ENCODE measurements at regions not wholly inside any gene's neighbourhood (a gene's known extent, or its start where the extent isn't known, plus 50 kb on each side); places are given as distances from the start of the nearest gene placed in this dataset.

- no peak overlapping the region for H3K4me3 ChIP-seq (ENCODE audit: low read depth, low read length)
- no peak for TF ChIP-seq CTCF (IDR thresholded peaks at IDR 0.05; ENCODE audit: insufficient read depth, low read depth, low read length, missing control alignments)
- peak; percentile 7 for DNase-seq (ENCODE audit: low read depth)
Measured at GRCh38 chr14:76551906-76552305, 176.0 kb downstream of the ESRRB start.

- peak; percentile 9 for DNase-seq (ENCODE audit: low read depth)
- TF ChIP-seq CTCF (IDR thresholded peaks at IDR 0.05; ENCODE audit: insufficient read depth, low read depth, low read length, missing control alignments), result peak; percentile 13
- no peak overlapping the region for H3K4me3 ChIP-seq (ENCODE audit: low read depth, low read length)
Measured at GRCh38 chr14:76564471-76565422, 188.8 kb downstream of the ESRRB start.

GRCh38 chr14:76566439-76566838 is 190.5 kb downstream of the ESRRB start:
- DNase-seq (ENCODE audit: low read depth), result no peak
- no peak overlapping the region for H3K4me3 ChIP-seq (ENCODE audit: low read depth, low read length)
- TF ChIP-seq CTCF (IDR thresholded peaks at IDR 0.05; ENCODE audit: insufficient read depth, low read depth, low read length, missing control alignments), result no peak

- DNase-seq (ENCODE audit: low read depth), result no peak
Measured at GRCh38 chr14:76574416-76575095, 186.7 kb upstream of the VASH1 start.

GRCh38 chr14:76575108-76575507 is 186.2 kb upstream of the VASH1 start:
- no peak for TF ChIP-seq CTCF (IDR thresholded peaks at IDR 0.05; ENCODE audit: insufficient read depth, low read depth, low read length, missing control alignments)
- no peak overlapping the region for H3K4me3 ChIP-seq (ENCODE audit: low read depth, low read length)
- no peak for DNase-seq (ENCODE audit: low read depth)

More at GRCh38 chr14:76574416-76575095, 186.7 kb upstream of the VASH1 start:
- TF ChIP-seq CTCF (IDR thresholded peaks at IDR 0.05; ENCODE audit: insufficient read depth, low read depth, low read length, missing control alignments), result no peak
- H3K4me3 ChIP-seq (ENCODE audit: low read depth, low read length), result no peak overlapping the region

GRCh38 chr14:76576047-76576741 is 185.1 kb upstream of the VASH1 start:
- no peak overlapping the region for H3K4me3 ChIP-seq (ENCODE audit: low read depth, low read length)
- no peak for DNase-seq (ENCODE audit: low read depth)
- TF ChIP-seq CTCF (IDR thresholded peaks at IDR 0.05; ENCODE audit: insufficient read depth, low read depth, low read length, missing control alignments), result no peak
